HG03095 (cell line): ENCODE measurements at regions not wholly inside any gene's neighbourhood (a gene's known extent, or its start where the extent isn't known, plus 50 kb on each side); places are given as distances from the start of the nearest gene placed in this dataset.
"Not testable (repeated sequence)": the region's sequence is repeated elsewhere in the genome, so short reads cannot be mapped to it uniquely, and the experiment has no call there.

Experiments used
- ATAC-seq: cut with Tn5 transposase; IDR thresholded peaks from one replicate; pipeline ENCODE4 v1.9.1; 2021; ENCODE audit warnings: moderate library complexity; ENCODE audit not compliant: unreplicated experiment

- no peak for ATAC-seq
Observed at GRCh38 chr3:192013110-192013509, 552.1 kb downstream of the PYDC2 start.

GRCh38 chr3:192022412-192022811 is 561.4 kb downstream of the PYDC2 start:
- ATAC-seq: no peak

- no peak for ATAC-seq
Observed at GRCh38 chr3:192024751-192025150, 563.8 kb downstream of the PYDC2 start.

DNA sequence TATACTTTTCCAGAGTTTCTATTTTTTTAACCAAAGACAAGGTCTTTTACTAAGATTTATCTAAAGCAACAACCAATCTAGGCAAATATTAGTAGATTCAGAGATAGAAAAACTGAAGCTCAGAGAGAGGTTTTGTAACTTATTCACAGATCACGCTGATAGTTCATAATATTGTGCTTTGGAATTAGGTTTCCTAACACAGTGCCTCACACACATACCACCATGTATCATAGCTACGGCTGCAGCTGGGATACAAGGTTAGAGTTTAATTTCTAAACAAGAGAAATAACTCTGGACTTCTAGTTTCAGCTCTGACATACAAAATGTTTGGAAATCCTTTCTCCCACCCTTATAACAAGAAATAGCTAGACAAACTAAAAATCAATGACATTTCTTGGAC is 565.7 kb downstream of the PYDC2 start:
- ATAC-seq: no peak

DNA sequence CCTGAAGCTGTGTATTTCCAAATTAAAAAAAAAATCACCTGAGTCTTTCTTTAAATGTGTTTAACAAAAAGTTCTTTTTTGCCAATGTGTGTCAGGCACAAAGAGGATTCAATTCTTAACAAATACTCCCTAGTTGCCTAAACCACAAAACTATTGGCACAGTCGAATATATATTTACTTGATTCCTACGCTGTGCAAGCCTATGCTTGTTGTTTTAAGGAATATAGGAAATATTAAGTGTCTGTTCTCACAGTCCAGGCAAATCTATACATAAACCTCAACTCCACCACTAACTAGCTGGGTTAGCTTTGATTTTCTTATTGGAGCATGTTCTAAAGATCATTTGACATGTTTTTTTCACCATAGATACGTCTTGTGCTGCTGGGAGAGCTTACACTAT is 571.0 kb downstream of the PYDC2 start:
- no peak for ATAC-seq

GRCh38 chr3:192033246-192033645 is 572.3 kb downstream of the PYDC2 start:
- ATAC-seq: no peak

DNA sequence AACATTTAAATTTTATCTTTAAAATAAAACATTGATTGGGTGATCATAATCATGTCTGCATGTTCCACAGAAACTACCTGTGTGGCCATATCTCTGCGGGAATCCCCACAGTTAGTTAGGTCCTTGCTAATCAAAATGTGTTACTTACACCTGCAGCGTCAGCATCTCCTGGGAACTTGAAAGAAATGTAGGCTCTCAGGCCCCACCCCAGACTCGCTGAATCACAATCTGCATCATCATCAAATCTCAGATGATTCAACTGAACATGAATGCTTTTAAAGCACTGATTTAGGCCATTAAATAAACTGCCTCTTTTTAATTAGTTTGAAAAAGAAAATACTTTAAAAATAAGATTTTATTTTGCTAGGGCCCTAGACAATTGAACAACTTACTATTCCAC is 577.8 kb downstream of the PYDC2 start:
- ATAC-seq: no peak

- no peak for ATAC-seq
Observed at GRCh38 chr3:192039593-192039992, 578.6 kb downstream of the PYDC2 start.

DNA sequence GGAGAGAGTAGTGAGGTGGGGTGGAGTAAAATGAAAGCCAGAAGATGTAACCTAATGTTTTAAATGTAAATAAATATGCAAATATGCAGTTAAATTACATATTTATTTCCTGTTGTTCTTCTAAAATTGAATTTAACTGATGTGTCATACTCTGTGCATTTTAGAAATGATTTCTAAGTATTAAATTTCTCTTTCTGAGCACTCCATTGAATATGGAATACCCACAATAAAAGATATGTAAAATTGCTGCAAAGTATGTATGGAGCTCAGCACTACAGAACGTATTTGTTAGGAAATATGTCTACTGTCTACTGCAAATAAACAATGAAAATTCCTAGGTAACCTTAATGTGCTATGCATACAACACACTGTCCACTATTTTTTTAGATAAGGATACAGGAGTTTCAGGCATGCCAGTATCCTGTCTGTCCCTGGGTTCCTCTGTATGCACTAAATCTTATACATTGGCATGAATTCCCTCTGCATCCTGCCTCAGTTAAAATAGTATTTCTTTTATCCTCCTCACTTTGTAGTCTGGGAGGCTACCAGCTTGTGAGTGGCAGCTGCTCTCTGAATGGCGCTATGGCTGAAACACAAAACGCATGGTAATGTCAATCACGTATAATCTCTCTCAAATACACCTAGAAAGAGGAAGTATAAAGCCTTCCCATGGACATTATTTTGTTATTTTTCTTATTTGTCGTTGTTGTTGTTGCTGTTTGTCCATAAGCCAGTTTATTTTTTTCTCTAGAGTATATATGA is 579.5 kb downstream of the PYDC2 start:
- no peak for ATAC-seq

GRCh38 chr3:192042116-192042515 is 581.2 kb downstream of the PYDC2 start:
- ATAC-seq: peak; percentile 100

DNA sequence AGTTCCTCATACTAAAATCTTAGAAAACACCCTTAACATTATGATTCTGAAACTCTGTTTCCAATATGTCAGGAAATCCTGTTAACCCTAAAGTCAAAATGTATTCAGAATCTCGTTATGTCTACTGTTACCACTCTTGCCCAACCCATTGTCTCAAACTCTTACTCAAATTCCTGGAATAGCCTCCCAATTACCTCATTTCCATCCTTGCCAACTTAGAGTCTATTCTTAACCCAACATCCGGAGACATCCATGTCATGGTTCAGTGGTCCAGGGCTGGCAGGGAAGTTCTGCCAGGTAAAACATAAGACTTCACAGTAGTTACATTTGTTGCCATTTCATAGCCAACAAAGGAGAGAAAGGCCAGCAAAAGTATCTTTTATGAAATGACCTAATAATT is 593.9 kb downstream of the PYDC2 start:
- ATAC-seq: no peak

- ATAC-seq: no peak
Observed at GRCh38 chr3:192055946-192056345, 595.0 kb downstream of the PYDC2 start.

GRCh38 chr3:192057261-192057660 is 596.3 kb downstream of the PYDC2 start:
- no peak for ATAC-seq

DNA sequence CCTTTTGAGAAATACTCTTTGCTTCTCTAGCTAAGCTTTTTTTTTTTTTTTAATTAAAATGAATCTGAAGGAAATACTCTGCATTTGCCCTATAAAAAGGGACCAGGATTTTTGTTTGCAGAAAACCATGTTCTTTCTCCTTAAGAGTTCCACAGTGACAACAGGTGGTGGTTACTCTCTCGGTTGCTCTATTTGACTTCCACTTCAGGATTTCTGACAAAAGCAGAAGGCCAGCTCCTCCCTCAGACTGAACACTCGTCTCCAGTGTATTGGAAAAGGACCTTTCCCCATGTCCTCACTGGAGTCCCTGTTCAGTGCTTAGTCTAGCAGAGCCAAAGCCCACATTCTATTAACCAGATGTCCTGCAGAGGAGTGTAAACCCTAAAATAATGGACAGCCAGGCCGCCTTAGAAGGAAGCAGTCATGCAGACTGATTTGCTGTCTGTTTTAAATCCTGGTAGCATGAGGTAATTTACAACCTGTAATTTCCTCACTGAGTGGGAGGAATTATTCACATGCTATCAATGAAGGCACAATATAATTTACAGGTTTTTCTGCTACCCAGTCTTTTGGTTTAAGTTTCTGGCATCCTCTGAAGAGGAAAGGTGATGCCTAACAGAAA is 599.3 kb downstream of the PYDC2 start:
- ATAC-seq: no peak

GRCh38 chr3:192061426-192061825 is 600.5 kb downstream of the PYDC2 start:
- ATAC-seq: no peak

DNA sequence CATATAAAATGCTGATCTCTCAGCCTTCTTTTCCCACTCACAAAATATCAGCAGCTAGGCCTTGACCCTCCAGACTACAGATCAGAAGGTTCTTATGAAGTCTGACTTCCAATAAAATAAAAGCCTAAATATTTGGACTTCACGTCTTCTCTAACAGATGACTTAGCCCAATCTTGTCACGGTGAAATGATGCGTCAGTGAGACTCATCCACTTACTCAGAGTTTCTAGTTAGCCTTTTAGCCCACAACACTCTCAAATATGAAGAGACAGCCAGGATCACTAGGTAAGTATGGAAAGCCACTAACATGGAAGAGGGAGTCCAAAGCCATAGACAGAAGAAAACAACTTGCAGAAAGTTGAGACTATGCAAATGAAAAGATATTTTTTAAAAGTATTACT is 601.2 kb downstream of the PYDC2 start:
- ATAC-seq: no peak

DNA sequence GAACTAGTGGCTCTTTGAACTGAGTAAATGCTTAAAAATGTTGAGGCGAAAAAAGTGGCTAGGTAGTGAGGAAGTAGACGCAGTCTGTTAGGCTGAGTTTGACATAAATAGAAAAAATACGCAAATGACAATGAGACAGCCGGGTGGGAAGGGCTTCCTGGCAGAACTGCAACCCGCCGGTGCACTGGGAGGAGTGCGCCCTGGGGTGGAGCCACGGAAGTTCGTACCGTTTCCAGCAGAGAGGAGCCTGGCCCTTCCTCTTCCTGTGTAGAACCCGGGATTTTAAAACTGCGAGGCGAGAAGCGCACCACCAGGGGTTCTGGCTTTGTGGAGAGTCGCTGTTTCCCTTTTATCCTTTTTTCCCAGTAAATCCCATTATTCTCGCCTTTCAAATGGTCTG is 602.6 kb downstream of the PYDC2 start:
- ATAC-seq: peak; percentile 82

- no peak for ATAC-seq
Observed at GRCh38 chr3:192064959-192065358, 604.0 kb downstream of the PYDC2 start.

GRCh38 chr3:192066253-192066652 is 605.3 kb downstream of the PYDC2 start:
- not testable (repeated sequence) for ATAC-seq

DNA sequence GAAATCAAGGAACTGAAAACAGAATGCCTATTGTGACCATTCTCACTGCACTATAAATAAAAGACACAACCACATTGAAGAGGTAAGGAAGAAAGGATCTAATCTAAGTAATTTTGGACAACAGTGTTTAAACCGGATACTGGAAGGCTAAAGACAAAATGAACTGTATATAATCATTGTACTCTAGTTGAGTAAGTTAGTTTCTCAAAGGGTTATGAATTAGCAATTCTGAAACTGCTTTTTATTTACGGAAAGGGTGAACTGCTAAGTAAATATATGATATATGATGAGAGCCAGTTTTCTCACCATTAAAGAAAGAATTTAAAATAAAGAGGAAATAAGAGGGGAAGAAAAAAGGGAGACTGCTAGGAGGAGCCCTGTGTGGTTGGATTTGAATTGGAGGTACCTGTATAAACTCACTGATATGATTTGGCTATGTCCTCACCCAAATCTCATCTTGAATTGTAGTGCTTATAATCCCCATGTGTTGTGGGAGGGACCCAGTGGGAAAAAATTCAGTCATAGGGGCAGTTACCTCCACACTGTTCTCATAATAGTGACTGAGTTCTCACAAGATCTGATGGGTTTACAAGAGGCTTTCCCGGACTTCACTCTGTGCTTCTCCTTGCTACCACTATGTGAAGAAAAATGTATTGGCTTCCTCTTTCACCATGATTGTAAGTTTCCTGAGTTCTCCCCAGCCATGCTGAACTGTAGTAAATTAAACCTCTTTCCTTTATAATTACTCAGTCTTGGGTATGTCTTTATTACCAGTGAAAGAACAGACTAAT is 607.7 kb downstream of the PYDC2 start:
- peak; percentile 71 for ATAC-seq

DNA sequence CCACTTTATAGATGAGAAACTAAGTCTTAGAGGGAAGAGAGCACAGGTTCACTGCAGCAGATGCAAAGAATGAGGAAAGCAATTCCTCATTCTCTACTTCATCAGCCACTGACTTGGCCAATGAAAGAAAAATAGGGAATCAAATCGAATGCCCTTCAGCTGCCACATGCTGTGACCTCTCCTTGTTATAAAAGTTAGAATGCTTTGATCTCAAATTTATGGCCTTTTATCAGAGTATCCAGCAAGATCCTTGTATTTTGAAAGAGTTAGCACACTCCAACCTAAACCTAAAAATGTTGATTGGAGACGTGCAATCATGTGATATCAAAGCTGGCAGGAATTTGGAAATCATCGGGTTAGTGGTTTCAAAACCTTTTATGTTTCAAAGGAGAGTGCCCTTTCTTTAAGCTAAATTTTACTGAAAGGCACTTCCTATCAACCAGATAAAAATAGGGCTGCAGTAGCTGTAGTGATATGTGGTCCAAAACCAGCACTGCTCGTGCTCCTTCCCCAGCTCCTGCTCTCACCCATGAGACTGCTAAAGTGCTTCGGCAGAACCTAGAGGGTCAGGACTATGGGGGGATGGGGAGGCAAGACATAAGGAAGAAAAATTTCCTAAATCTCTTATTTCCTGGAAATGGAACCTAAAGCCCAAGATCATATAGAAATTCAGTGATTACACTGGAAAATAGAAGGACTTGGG is 617.0 kb downstream of the PYDC2 start:
- ATAC-seq: no peak
